ENCODE measurements at regions not wholly inside any gene's neighbourhood (a gene's known extent, or its start where the extent isn't known, plus 50 kb on each side); places are given as distances from the start of the nearest gene placed in this dataset.
"Not testable (repeated sequence)": the region's sequence is repeated elsewhere in the genome, so short reads cannot be mapped to it uniquely, and the experiment has no call there.

DNA sequence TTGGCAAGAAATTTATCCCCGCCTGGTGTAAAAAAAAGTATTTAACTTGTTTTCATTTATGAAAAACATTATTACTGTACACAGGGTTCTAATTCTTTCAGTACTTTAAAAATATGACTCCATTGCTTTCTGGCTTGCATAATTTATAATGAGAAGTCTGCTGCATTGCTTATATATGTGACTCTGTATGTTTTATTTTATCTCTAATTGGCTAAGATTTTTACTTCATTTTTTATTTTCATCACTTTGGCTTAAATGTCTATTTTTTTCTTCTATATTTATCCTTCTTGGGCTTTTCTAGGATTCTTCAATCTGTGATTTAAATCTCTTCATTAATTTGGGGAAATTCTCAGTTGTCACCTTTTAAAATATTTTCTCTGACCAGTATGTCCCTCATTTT lies 636.6 kb upstream of the NR2F2 start:
- TF ChIP-seq, protein P1, sequence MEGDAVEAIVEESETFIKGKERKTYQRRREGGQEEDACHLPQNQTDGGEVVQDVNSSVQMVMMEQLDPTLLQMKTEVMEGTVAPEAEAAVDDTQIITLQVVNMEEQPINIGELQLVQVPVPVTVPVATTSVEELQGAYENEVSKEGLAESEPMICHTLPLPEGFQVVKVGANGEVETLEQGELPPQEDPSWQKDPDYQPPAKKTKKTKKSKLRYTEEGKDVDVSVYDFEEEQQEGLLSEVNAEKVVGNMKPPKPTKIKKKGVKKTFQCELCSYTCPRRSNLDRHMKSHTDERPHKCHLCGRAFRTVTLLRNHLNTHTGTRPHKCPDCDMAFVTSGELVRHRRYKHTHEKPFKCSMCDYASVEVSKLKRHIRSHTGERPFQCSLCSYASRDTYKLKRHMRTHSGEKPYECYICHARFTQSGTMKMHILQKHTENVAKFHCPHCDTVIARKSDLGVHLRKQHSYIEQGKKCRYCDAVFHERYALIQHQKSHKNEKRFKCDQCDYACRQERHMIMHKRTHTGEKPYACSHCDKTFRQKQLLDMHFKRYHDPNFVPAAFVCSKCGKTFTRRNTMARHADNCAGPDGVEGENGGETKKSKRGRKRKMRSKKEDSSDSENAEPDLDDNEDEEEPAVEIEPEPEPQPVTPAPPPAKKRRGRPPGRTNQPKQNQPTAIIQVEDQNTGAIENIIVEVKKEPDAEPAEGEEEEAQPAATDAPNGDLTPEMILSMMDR (IDR thresholded peaks at IDR 0.05; ENCODE audit: extremely low read depth, insufficient read depth, missing control alignments): no peak
- in situ Hi-C loops (cut with MboI; ENCODE audit: low pct_unique_long_range_greater_than_20kb, low sequenced_read_pairs, unreplicated experiment): no loop called here
- no peak for DNase-seq (ENCODE audit: low spot score)

DNA sequence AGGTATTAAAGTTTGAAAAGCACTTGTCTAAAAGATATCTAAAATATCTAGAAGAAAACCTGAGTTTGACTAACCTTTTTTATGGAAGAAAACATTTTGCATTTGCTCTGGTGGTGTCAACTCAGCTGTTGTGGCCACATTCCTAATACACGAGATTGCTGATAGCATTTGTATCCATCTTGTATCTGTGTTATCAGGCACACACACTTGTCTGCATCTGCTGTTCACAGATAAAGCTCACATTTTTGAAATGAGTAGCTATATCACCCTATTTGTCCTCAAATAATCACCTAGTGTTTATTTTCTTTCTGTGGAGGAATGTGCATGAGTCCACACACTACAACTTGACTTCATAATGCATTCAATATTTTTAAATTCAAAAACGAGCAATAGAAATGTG lies 632.3 kb upstream of the NR2F2 start:
- DNase-seq (ENCODE audit: low spot score): no peak
- TF ChIP-seq, protein P1 (IDR thresholded peaks at IDR 0.05; ENCODE audit: extremely low read depth, insufficient read depth, missing control alignments): no peak
- in situ Hi-C loops (cut with MboI; ENCODE audit: low pct_unique_long_range_greater_than_20kb, low sequenced_read_pairs, unreplicated experiment): no loop called here

DNA sequence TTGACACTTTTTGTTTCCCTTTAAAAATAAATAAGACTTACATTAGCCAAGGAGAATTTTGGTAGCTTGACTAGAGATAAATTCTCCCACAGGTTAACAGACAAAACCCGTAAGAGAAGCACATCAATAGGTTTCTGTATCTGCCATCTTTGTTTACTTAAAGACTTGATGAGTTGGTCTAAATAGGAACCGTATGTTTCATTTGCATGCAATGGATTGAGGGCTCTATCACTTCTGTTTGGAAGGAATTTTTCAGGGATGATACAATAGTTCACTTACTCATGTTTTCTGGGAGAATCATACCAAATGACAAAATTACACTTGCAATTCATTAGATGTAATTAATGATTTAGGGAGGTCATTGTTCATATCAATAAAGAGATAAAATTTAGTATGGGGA lies 631.5 kb upstream of the NR2F2 start:
- TF ChIP-seq, protein P1 (IDR thresholded peaks at IDR 0.05; ENCODE audit: extremely low read depth, insufficient read depth, missing control alignments): no peak
- DNase-seq (ENCODE audit: low spot score): no peak
- in situ Hi-C loops (cut with MboI; ENCODE audit: low pct_unique_long_range_greater_than_20kb, low sequenced_read_pairs, unreplicated experiment): no loop called here

DNA sequence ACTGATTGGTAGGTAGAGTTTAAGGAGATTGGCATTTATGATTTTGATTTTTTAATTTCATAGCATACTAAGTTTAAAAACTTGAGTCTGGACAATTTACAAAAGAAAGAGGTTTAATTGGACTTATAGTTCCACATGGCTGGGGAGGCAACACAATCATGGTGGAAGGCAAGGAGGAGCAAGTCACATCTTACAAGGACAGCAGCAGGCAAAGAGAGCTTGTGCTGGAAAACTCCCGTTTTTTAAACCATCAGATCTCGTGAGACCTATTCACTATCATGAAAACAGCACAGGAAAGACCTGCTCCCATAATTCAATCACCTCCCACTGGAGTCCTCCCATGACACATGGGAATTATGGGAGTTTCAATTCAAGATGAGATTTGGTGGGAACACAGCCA lies 630.9 kb upstream of the NR2F2 start:
- TF ChIP-seq, protein P1 (IDR thresholded peaks at IDR 0.05; ENCODE audit: extremely low read depth, insufficient read depth, missing control alignments): no peak
- in situ Hi-C loops (cut with MboI; ENCODE audit: low pct_unique_long_range_greater_than_20kb, low sequenced_read_pairs, unreplicated experiment): no loop called here
- DNase-seq (ENCODE audit: low spot score): no peak

DNA sequence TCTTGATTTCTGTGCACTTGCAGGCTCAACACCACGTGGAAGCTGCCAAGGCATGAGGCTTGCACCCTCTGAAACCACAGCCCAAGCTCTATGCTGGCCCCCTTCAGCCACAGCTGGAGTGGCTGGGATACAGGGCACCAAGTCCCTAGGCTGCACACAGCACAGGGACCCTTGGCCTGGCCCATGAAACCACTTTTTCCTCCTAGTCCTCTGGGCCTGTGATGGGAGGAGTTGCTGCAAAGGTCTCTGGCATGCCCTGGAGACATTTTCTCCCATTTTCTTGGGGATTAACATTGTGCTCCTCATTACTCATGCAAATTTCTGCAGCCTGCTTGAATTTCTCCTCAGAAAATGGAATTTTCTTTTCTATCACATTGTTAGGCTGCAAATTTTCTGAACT lies 629.8 kb upstream of the NR2F2 start:
- DNase-seq (ENCODE audit: low spot score); in situ Hi-C loops (cut with MboI; ENCODE audit: low pct_unique_long_range_greater_than_20kb, low sequenced_read_pairs, unreplicated experiment): not testable (repeated sequence)

DNA sequence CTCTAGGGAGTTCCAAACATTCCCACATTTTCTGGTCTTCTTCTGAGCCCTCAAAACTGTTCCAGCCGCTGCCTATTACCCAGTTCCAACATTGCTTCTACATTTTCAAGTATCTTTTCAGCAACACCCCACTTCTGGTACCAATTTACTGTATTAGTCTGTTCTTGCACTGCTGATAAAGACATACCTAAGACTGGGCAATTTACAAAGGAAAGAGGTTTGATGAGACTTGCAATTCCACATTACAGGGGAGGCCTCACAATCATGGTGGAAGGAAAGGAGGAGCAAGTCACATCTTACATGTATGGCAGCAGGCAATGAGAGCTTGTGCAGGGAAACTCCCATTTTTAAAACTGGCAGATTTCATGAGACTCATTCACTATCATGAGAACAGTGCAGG lies 629.1 kb upstream of the NR2F2 start:
- DNase-seq (ENCODE audit: low spot score): no peak
- in situ Hi-C loops (cut with MboI; ENCODE audit: low pct_unique_long_range_greater_than_20kb, low sequenced_read_pairs, unreplicated experiment): no loop called here
- TF ChIP-seq, protein P1 (IDR thresholded peaks at IDR 0.05; ENCODE audit: extremely low read depth, insufficient read depth, missing control alignments): no peak

DNA sequence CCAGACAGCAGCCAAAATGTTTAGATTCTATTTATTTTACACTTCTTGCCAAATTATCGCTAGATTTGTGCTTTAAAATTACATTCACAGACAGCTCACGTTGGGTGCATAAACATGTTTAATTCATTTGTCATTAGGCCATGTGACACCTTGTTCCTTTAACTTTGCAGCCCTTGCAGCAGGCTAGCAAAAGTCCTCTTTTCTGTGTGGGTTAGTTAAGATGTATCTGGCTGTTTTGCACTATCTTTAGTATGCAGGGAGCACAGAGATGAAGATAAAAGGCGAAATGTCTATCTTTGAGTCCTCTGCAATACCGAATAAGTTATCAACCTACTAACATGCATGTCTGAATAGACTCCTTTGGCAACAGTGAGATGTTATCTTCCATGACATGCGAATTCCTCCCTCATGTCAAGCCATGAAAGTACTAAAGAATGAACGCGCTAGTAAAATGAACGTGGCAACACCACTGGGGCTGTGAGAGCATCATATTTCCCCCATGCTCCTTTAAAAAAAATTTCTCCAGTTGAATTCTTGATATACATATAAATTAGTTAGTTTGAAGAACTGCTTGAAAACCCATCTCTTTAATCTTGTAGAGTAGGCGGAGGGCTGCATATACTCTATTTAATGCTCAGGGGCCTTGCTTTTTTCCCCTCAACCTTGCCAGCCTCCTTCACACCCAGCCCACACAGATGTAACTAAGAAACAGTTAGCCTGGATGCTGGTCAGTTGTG lies 620.4 kb upstream of the NR2F2 start:
- in situ Hi-C loops (cut with MboI; ENCODE audit: low pct_unique_long_range_greater_than_20kb, low sequenced_read_pairs, unreplicated experiment): no loop called here
- TF ChIP-seq, protein P1 (IDR thresholded peaks at IDR 0.05; ENCODE audit: extremely low read depth, insufficient read depth, missing control alignments): no peak
- no peak for DNase-seq (ENCODE audit: low spot score)
